ENCODE measurements at regions not wholly inside any gene's neighbourhood (a gene's known extent, or its start where the extent isn't known, plus 50 kb on each side); places are given as distances from the start of the nearest gene placed in this dataset.

DNA sequence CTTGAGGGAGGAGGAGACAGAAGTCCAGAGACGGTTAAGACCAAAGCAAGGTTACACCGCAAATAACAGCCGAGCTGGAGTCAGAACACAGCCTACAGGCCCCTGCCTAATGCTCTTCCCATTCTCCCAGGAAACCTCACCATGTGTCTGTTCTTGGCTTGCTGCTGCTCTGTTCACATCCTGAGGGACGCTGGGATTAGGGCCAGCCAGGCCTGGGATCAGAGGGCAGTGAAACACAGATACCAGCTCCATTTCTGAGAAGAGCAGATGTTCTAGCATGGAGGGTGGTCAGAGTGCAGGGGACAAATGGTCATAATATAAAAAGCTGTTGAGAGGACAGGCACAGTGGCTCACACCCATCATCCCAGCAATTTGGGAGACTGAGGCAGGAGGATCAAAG is 124.8 kb upstream of the LARP1 start:
- Mint-ChIP-seq H3K9me3 (no peaks in the 10 kb centered on the region), H3K27ac (no peak overlapping the region)

More for the DNA sequence above, 124.8 kb upstream of the LARP1 start:
- Histone ChIP-seq H3K36me3 (ENCODE audit: insufficient read depth) (no peaks in the 10 kb centered on the region), H3K4me2 (no peak overlapping the region), H3K27ac (ENCODE audit: low read depth) (no peak overlapping the region), H3K27me3 (ENCODE audit: insufficient read depth) (no peaks in the 10 kb centered on the region), H2AFZ (no peak overlapping the region), H3K4me3 (no peak overlapping the region), H3F3A (replicated peaks; ENCODE audit: low read depth) (no peaks in the 10 kb centered on the region), H3K9me2 (ENCODE audit: insufficient read depth) (no peaks in the 10 kb centered on the region), H3K4me1 (ENCODE audit: insufficient read depth) (no peaks in the 10 kb centered on the region), H3K79me2 (replicated peaks; ENCODE audit: insufficient read depth) (no peaks in the 10 kb centered on the region), H4K20me1 (replicated peaks; ENCODE audit: insufficient read depth) (no peaks in the 10 kb centered on the region)
- Mint-ChIP-seq H3K4me1 (no peaks in the 10 kb centered on the region), H3K36me3 (ENCODE audit: low read depth) (no peaks in the 10 kb centered on the region), H3K27me3 (ENCODE audit: insufficient read depth, low read depth, poor library complexity) (peaks cover 12% of the 10 kb centered on the region), H3K4me3 (no peak overlapping the region)
- DNase-seq (ENCODE audit: low spot score) (no peak), ATAC-seq (no peak)
- TF ChIP-seq, protein P1, sequence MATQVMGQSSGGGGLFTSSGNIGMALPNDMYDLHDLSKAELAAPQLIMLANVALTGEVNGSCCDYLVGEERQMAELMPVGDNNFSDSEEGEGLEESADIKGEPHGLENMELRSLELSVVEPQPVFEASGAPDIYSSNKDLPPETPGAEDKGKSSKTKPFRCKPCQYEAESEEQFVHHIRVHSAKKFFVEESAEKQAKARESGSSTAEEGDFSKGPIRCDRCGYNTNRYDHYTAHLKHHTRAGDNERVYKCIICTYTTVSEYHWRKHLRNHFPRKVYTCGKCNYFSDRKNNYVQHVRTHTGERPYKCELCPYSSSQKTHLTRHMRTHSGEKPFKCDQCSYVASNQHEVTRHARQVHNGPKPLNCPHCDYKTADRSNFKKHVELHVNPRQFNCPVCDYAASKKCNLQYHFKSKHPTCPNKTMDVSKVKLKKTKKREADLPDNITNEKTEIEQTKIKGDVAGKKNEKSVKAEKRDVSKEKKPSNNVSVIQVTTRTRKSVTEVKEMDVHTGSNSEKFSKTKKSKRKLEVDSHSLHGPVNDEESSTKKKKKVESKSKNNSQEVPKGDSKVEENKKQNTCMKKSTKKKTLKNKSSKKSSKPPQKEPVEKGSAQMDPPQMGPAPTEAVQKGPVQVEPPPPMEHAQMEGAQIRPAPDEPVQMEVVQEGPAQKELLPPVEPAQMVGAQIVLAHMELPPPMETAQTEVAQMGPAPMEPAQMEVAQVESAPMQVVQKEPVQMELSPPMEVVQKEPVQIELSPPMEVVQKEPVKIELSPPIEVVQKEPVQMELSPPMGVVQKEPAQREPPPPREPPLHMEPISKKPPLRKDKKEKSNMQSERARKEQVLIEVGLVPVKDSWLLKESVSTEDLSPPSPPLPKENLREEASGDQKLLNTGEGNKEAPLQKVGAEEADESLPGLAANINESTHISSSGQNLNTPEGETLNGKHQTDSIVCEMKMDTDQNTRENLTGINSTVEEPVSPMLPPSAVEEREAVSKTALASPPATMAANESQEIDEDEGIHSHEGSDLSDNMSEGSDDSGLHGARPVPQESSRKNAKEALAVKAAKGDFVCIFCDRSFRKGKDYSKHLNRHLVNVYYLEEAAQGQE (IDR thresholded peaks at IDR 0.05; ENCODE audit: unreplicated experiment) = no peak
- no peak for TF ChIP-seq ZNF331 (CRISPR knock-in tag; IDR thresholded peaks at IDR 0.05; ENCODE audit: low read depth)
- TF ChIP-seq, protein P2, sequence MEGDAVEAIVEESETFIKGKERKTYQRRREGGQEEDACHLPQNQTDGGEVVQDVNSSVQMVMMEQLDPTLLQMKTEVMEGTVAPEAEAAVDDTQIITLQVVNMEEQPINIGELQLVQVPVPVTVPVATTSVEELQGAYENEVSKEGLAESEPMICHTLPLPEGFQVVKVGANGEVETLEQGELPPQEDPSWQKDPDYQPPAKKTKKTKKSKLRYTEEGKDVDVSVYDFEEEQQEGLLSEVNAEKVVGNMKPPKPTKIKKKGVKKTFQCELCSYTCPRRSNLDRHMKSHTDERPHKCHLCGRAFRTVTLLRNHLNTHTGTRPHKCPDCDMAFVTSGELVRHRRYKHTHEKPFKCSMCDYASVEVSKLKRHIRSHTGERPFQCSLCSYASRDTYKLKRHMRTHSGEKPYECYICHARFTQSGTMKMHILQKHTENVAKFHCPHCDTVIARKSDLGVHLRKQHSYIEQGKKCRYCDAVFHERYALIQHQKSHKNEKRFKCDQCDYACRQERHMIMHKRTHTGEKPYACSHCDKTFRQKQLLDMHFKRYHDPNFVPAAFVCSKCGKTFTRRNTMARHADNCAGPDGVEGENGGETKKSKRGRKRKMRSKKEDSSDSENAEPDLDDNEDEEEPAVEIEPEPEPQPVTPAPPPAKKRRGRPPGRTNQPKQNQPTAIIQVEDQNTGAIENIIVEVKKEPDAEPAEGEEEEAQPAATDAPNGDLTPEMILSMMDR (conservative IDR thresholded peaks at IDR 0.05; ENCODE audit: low read depth in 2 of 2) = no peak
- TF ChIP-seq, protein P3, sequence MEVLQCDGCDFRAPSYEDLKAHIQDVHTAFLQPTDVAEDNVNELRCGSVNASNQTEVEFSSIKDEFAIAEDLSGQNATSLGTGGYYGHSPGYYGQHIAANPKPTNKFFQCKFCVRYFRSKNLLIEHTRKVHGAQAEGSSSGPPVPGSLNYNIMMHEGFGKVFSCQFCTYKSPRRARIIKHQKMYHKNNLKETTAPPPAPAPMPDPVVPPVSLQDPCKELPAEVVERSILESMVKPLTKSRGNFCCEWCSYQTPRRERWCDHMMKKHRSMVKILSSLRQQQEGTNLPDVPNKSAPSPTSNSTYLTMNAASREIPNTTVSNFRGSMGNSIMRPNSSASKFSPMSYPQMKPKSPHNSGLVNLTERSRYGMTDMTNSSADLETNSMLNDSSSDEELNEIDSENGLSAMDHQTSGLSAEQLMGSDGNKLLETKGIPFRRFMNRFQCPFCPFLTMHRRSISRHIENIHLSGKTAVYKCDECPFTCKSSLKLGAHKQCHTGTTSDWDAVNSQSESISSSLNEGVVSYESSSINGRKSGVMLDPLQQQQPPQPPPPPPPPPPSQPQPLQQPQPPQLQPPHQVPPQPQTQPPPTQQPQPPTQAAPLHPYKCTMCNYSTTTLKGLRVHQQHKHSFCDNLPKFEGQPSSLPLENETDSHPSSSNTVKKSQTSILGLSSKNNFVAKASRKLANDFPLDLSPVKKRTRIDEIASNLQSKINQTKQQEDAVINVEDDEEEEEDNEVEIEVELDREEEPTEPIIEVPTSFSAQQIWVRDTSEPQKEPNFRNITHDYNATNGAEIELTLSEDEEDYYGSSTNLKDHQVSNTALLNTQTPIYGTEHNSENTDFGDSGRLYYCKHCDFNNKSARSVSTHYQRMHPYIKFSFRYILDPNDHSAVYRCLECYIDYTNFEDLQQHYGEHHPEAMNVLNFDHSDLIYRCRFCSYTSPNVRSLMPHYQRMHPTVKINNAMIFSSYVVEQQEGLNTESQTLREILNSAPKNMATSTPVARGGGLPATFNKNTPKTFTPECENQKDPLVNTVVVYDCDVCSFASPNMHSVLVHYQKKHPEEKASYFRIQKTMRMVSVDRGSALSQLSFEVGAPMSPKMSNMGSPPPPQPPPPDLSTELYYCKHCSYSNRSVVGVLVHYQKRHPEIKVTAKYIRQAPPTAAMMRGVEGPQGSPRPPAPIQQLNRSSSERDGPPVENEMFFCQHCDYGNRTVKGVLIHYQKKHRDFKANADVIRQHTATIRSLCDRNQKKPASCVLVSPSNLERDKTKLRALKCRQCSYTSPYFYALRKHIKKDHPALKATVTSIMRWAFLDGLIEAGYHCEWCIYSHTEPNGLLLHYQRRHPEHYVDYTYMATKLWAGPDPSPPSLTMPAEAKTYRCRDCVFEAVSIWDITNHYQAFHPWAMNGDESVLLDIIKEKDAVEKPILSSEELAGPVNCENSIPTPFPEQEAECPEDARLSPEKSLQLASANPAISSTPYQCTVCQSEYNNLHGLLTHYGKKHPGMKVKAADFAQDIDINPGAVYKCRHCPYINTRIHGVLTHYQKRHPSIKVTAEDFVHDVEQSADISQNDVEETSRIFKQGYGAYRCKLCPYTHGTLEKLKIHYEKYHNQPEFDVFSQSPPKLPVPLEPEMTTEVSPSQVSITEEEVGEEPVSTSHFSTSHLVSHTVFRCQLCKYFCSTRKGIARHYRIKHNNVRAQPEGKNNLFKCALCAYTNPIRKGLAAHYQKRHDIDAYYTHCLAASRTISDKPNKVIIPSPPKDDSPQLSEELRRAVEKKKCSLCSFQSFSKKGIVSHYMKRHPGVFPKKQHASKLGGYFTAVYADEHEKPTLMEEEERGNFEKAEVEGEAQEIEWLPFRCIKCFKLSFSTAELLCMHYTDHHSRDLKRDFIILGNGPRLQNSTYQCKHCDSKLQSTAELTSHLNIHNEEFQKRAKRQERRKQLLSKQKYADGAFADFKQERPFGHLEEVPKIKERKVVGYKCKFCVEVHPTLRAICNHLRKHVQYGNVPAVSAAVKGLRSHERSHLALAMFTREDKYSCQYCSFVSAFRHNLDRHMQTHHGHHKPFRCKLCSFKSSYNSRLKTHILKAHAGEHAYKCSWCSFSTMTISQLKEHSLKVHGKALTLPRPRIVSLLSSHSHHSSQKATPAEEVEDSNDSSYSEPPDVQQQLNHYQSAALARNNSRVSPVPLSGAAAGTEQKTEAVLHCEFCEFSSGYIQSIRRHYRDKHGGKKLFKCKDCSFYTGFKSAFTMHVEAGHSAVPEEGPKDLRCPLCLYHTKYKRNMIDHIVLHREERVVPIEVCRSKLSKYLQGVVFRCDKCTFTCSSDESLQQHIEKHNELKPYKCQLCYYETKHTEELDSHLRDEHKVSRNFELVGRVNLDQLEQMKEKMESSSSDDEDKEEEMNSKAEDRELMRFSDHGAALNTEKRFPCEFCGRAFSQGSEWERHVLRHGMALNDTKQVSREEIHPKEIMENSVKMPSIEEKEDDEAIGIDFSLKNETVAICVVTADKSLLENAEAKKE (CRISPR knock-in tag; IDR thresholded peaks at IDR 0.05) = no peak
- no peak for TF ChIP-seq NANOG (IDR thresholded peaks at IDR 0.05; ENCODE audit: borderline replicate concordance)
- no peak for TF ChIP-seq EZH2 (IDR thresholded peaks at IDR 0.05; ENCODE audit: low read depth, unreplicated experiment)
- no peak for TF ChIP-seq ZNF114 (CRISPR knock-in tag; IDR thresholded peaks at IDR 0.05)
- TF ChIP-seq POLR2AphosphoS5 (IDR thresholded peaks at IDR 0.05; ENCODE audit: low read depth) = no peak
- no peak for TF ChIP-seq JUNB (IDR thresholded peaks at IDR 0.05; ENCODE audit: unreplicated experiment)
- TF ChIP-seq EZH2phosphoT487 (IDR thresholded peaks at IDR 0.05; ENCODE audit: unreplicated experiment) = no peak
- TF ChIP-seq, protein P4, sequence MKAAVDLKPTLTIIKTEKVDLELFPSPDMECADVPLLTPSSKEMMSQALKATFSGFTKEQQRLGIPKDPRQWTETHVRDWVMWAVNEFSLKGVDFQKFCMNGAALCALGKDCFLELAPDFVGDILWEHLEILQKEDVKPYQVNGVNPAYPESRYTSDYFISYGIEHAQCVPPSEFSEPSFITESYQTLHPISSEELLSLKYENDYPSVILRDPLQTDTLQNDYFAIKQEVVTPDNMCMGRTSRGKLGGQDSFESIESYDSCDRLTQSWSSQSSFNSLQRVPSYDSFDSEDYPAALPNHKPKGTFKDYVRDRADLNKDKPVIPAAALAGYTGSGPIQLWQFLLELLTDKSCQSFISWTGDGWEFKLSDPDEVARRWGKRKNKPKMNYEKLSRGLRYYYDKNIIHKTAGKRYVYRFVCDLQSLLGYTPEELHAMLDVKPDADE (IDR thresholded peaks at IDR 0.05) = no peak
- no peak for TF ChIP-seq CREB1 (CRISPR knock-in tag; IDR thresholded peaks at IDR 0.05; ENCODE audit: low read depth)
